K562 (cell line): ENCODE measurements at regions not wholly inside any gene's neighbourhood (a gene's known extent, or its start where the extent isn't known, plus 50 kb on each side); places are given as distances from the start of the nearest gene placed in this dataset.

ENCODE experiments used
- ATAC-seq: fragments of 200-7000 bp; cut with Tn5 transposase; 3 replicates; pipeline ENCODE4 v1.9.1; 2020; ENCODE audit warnings: moderate library complexity
- BruUV-seq: library from RNA; stranded (reverse); fragments of 400-500 nt; replicated peaks from 2 replicates; lab custom pipeline; 2021; lab: Mats Ljungman, UMichigan
- CTCF ChIA-PET: fragments of 300-600 bp; formaldehyde crosslinking; extraction: SDS; loops from one replicate; lab custom pipeline; 2021; ENCODE audit warnings: low intra/inter-chr PET ratio; lab: Yijun Ruan, JAX
- POLR2A ChIA-PET: fragments of 300-600, 350-650 bp; sonication (Branson Sonifier 250); formaldehyde crosslinking; extraction: SDS; loops from one replicate; lab custom pipeline; 2021; ENCODE audit warnings: antibody characterized with exemption, inconsistent platforms; lab: Yijun Ruan, JAX
- DNase-seq, 4 experiments: peaks; one replicate each; pipeline versions ENCODE4 v3.0.0 to v3.0.0-alpha.2; 2011 to 2018; ENCODE audit warnings: low spot score in 3 of 4, mixed read lengths in 3 of 4; ENCODE audit errors: extremely low read depth in 1 of 4
- FAIRE-seq: peaks from 2 replicates; lab custom pipeline; 2011; peaks lifted over from hg19 to GRCh38; lab: Jason Lieb, UNC
- H2AFZ ChIP-seq: 2 replicates; pipeline ENCODE4 v1.6.0; 2011; ENCODE audit warnings: low read depth, low read length, control low read depth, inconsistent platforms
- H3K27ac ChIP-seq: fragments of 200-600 bp; 3 replicates; pipeline ENCODE4 v1.8.0; 2011; ENCODE audit warnings: low read depth, mild to moderate bottlenecking, control low read depth, inconsistent platforms, low read length, moderate library complexity, mixed read lengths; ENCODE audit errors: extremely low read depth
- H3K27me3 ChIP-seq, 2 experiments: fragments of 300-600 bp in 1 of 2; 2 replicates in 1 of 2; 3 replicates in 1 of 2; pipeline versions ENCODE4 v1.6.0 to v1.8.0; 2011; ENCODE audit warnings: inconsistent platforms in 2 of 2, low read length in 2 of 2, mild to moderate bottlenecking in 1 of 2, mixed read lengths in 1 of 2, moderate library complexity in 1 of 2; ENCODE audit not compliant: control insufficient read depth in 2 of 2, insufficient read depth in 2 of 2
- H3K36me3 ChIP-seq: fragments of 300-600 bp; 3 replicates; pipeline ENCODE4 v1.8.0; 2011; ENCODE audit warnings: mild to moderate bottlenecking, low read length, inconsistent platforms; ENCODE audit not compliant: control insufficient read depth, insufficient read depth
- H3K4me1 ChIP-seq, 2 experiments: fragments of 200-600 bp in 1 of 2; replicated peaks in 1 of 2; 2 replicates in 1 of 2; 3 replicates in 1 of 2; pipeline versions ENCODE4 v1.5.1 to v1.8.0; 2011; ENCODE audit warnings: inconsistent platforms in 2 of 2, low read length in 2 of 2, mild to moderate bottlenecking in 1 of 2, mixed read lengths in 1 of 2, moderate library complexity in 1 of 2; ENCODE audit not compliant: control insufficient read depth in 2 of 2, insufficient read depth in 2 of 2
- H3K4me2 ChIP-seq: 2 replicates; pipeline ENCODE4 v1.6.1; 2011; ENCODE audit warnings: low read length, control low read depth, inconsistent platforms, mixed read lengths; ENCODE audit not compliant: insufficient read depth
- H3K4me3 ChIP-seq: fragments of 200-600 bp; sonication (generic), shearing (Covaris generic); 2 replicates; pipeline ENCODE4 v1.5.1; 2016; ENCODE audit warnings: control low read depth, inconsistent platforms
- H3K79me2 ChIP-seq: fragments of 200-600 bp; 3 replicates; pipeline ENCODE4 v1.8.0; 2011; ENCODE audit warnings: low read length, inconsistent platforms; ENCODE audit not compliant: control insufficient read depth, insufficient read depth
- H3K9ac ChIP-seq, 2 experiments: 2 replicates each; pipeline versions ENCODE4 v1.6.0 to v1.6.1; 2011; ENCODE audit warnings: low read depth in 2 of 2, low read length in 2 of 2, control low read depth in 1 of 2, inconsistent platforms in 1 of 2, mild to moderate bottlenecking in 1 of 2, mixed read lengths in 1 of 2; ENCODE audit not compliant: insufficient read depth in 1 of 2
- H3K9me1 ChIP-seq: one replicate; pipeline ENCODE4 v1.6.0; 2011; ENCODE audit warnings: inconsistent platforms, mild to moderate bottlenecking, low read length, moderate library complexity; ENCODE audit not compliant: control insufficient read depth, insufficient read depth
- H3K9me3 ChIP-seq: replicated peaks from 2 replicates; pipeline ENCODE4 v1.5.1; 2011; ENCODE audit warnings: low read depth, low read length, inconsistent platforms; ENCODE audit not compliant: control insufficient read depth, insufficient read depth
- H4K20me1 ChIP-seq: replicated peaks from 2 replicates; pipeline ENCODE4 v1.6.1; 2011; ENCODE audit warnings: low read length, inconsistent platforms, mixed read lengths; ENCODE audit not compliant: control insufficient read depth, insufficient read depth
- EHMT2 ChIP-seq: fragments of 450-650 bp; IDR thresholded peaks from 2 replicates; pipeline ENCODE4 v1.6.1; 2018; ENCODE audit warnings: antibody characterized with exemption
- MIER1 ChIP-seq: fragments of 450-650 bp; IDR thresholded peaks from 2 replicates; pipeline ENCODE4 v1.6.1; 2016; ENCODE audit warnings: antibody characterized with exemption, mild to moderate bottlenecking, low read depth
- MTA1 ChIP-seq: fragments of 450-650 bp; IDR thresholded peaks from 2 replicates; pipeline ENCODE4 v1.6.1; 2017; ENCODE audit warnings: borderline replicate concordance
- PRMT5 ChIP-seq: sonication (generic); formaldehyde crosslinking; IDR thresholded peaks from 2 replicates; pipeline ENCODE4 v1.5.0; 2020; ENCODE audit warnings: missing genetic modification reagents
- RBM22 ChIP-seq: fragments of 200-400 bp; formaldehyde crosslinking; IDR thresholded peaks from 2 replicates; pipeline ENCODE4 v1.6.1; 2018; ENCODE audit warnings: low read length, low read depth; ENCODE audit not compliant: poor library complexity, severe bottlenecking
- SPI1 ChIP-seq: IDR thresholded peaks from 2 replicates; pipeline ENCODE4 v1.6.1; 2011; ENCODE audit warnings: low read depth, low read length, control low read depth, borderline replicate concordance
- ZNF764 ChIP-seq: fragments of 250-450 bp; sonication (Bioruptor Pico); IDR thresholded peaks from 2 replicates; pipeline ENCODE4 v1.4.0; 2020; ENCODE audit warnings: low read depth, mild to moderate bottlenecking, moderate library complexity
- WGBS: fragments of 100-300 bp; shearing (Covaris generic); methylation state at CpG from one replicate; pipeline ENCODE4 v1.1.6; 2016; ENCODE audit warnings: low coverage, mixed read lengths; ENCODE audit not compliant: insufficient coverage; ENCODE audit errors: missing lambda C conversion rate; 5-methylcytosine and 5-hydroxymethylcytosine counted together
- in situ Hi-C: fragments of 300-500 bp; cut with MboI; formaldehyde crosslinking; loops from 4 replicates; pipeline ENCODE4 v1.15.0; 2018; ENCODE audit warnings: inconsistent platforms, mixed read lengths
- intact Hi-C: fragments of 100-400 bp; cut with micrococcal nuclease; formaldehyde crosslinking; loops from 2 replicates; pipeline ENCODE4 v1.14.2; 2022
- TF ChIP-seq, protein P1 (sequence below): fragments of 450-650 bp; formaldehyde crosslinking; IDR thresholded peaks from 2 replicates; pipeline ENCODE4 v1.4.0; 2020; ENCODE audit warnings: mild to moderate bottlenecking, moderate library complexity
- TF ChIP-seq, protein P2 (sequence below), 2 experiments: fragments of 450-650 bp; formaldehyde crosslinking in 1 of 2; IDR thresholded peaks; 2 replicates each; pipeline versions ENCODE4 v1.4.0 to v1.6.1; 2014 to 2020; ENCODE audit warnings: mild to moderate bottlenecking in 2 of 2, borderline replicate concordance in 1 of 2, low read depth in 1 of 2

DNA sequence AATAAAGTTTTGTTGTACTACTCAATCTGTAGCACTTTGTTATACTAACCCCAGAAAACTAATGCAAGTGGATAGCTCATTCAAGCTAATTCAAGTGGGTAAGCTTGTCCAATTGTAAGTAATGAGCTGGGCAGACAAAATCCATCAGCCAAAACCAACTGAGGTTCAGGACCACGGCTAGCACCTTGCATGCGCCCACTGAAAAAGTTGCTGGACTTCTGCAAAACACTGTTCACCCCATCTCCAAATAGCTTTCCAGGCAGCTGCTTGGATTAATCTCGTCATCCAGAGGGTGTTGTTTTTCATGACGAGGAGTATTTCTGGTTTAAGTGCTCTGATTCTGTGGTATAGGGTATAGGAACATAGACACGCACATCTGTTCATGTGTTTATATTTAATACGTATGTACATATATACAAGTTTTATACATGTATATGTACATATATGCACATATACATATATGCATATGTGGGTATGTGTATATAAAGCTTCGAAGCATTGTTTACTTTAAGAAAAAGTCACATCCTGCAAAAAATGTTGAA lies 307.5 kb downstream of the GALR1 start:
- TF ChIP-seq ZNF764 (no peak), MIER1 (peak; percentile 35; the same call in 1 of the 2 replicates), MTA1 (no peak), EHMT2 (peak; percentile 77), SPI1 (no peak), RBM22 (no peak), PRMT5 (no peak)
- TF ChIP-seq, protein P1, sequence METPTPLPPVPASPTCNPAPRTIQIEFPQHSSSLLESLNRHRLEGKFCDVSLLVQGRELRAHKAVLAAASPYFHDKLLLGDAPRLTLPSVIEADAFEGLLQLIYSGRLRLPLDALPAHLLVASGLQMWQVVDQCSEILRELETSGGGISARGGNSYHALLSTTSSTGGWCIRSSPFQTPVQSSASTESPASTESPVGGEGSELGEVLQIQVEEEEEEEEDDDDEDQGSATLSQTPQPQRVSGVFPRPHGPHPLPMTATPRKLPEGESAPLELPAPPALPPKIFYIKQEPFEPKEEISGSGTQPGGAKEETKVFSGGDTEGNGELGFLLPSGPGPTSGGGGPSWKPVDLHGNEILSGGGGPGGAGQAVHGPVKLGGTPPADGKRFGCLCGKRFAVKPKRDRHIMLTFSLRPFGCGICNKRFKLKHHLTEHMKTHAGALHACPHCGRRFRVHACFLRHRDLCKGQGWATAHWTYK (CRISPR knock-in tag) = no peak
- TF ChIP-seq, protein P2, sequence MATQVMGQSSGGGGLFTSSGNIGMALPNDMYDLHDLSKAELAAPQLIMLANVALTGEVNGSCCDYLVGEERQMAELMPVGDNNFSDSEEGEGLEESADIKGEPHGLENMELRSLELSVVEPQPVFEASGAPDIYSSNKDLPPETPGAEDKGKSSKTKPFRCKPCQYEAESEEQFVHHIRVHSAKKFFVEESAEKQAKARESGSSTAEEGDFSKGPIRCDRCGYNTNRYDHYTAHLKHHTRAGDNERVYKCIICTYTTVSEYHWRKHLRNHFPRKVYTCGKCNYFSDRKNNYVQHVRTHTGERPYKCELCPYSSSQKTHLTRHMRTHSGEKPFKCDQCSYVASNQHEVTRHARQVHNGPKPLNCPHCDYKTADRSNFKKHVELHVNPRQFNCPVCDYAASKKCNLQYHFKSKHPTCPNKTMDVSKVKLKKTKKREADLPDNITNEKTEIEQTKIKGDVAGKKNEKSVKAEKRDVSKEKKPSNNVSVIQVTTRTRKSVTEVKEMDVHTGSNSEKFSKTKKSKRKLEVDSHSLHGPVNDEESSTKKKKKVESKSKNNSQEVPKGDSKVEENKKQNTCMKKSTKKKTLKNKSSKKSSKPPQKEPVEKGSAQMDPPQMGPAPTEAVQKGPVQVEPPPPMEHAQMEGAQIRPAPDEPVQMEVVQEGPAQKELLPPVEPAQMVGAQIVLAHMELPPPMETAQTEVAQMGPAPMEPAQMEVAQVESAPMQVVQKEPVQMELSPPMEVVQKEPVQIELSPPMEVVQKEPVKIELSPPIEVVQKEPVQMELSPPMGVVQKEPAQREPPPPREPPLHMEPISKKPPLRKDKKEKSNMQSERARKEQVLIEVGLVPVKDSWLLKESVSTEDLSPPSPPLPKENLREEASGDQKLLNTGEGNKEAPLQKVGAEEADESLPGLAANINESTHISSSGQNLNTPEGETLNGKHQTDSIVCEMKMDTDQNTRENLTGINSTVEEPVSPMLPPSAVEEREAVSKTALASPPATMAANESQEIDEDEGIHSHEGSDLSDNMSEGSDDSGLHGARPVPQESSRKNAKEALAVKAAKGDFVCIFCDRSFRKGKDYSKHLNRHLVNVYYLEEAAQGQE (IDR thresholded peaks at IDR 0.05; ENCODE audit: borderline replicate concordance) = peak; percentile 84
- TF ChIP-seq, protein P2 (CRISPR knock-in tag; IDR thresholded peaks at IDR 0.05; ENCODE audit: low read depth) = no peak
- ChIA-PET CTCF (no interaction called here), POLR2A (no interaction called here)
- H3K27ac ChIP-seq = no peak overlapping the region
- ATAC-seq (no peak), FAIRE-seq (no peak), DNase-seq (no peak)
- no peaks in the 10 kb centered on the region for H4K20me1 ChIP-seq
- H3K79me2 ChIP-seq = no peaks in the 10 kb centered on the region
- BruUV-seq = no TSS peak
- no peak overlapping the region for H3K4me2 ChIP-seq
- no peaks in the 10 kb centered on the region for H3K27me3 ChIP-seq
- H2AFZ ChIP-seq = no peak overlapping the region
- WGBS = 6% methylated on average over 7 of the region's 7 CpGs
- H3K9me3 ChIP-seq = no peaks in the 10 kb centered on the region
- H3K9me1 ChIP-seq = no peaks in the 10 kb centered on the region
- no peak overlapping the region for H3K4me3 ChIP-seq
- no peaks in the 10 kb centered on the region for H3K4me1 ChIP-seq
- no peak overlapping the region for H3K9ac ChIP-seq
- intact Hi-C loops (no loop called here), in situ Hi-C loops (no loop called here)
- H3K36me3 ChIP-seq = no peaks in the 10 kb centered on the region
